ENCODE measurements at regions not wholly inside any gene's neighbourhood (a gene's known extent, or its start where the extent isn't known, plus 50 kb on each side); places are given as distances from the start of the nearest gene placed in this dataset.

- no peak for TF ChIP-seq EZH2phosphoT487 (IDR thresholded peaks at IDR 0.05)
- TF ChIP-seq, protein P1, sequence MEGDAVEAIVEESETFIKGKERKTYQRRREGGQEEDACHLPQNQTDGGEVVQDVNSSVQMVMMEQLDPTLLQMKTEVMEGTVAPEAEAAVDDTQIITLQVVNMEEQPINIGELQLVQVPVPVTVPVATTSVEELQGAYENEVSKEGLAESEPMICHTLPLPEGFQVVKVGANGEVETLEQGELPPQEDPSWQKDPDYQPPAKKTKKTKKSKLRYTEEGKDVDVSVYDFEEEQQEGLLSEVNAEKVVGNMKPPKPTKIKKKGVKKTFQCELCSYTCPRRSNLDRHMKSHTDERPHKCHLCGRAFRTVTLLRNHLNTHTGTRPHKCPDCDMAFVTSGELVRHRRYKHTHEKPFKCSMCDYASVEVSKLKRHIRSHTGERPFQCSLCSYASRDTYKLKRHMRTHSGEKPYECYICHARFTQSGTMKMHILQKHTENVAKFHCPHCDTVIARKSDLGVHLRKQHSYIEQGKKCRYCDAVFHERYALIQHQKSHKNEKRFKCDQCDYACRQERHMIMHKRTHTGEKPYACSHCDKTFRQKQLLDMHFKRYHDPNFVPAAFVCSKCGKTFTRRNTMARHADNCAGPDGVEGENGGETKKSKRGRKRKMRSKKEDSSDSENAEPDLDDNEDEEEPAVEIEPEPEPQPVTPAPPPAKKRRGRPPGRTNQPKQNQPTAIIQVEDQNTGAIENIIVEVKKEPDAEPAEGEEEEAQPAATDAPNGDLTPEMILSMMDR (IDR thresholded peaks at IDR 0.05) = no peak
Measured at GRCh38 chr1:78255383-78255782, 209.6 kb downstream of the GIPC2 start.
